Large intestine (tissue), 3 donors: ENCODE measurements at regions not wholly inside any gene's neighbourhood (a gene's known extent, or its start where the extent isn't known, plus 50 kb on each side); places are given as distances from the start of the nearest gene placed in this dataset.

Experiments
- DNase-seq, 2 donors: peaks; one replicate each; pipeline versions ENCODE4 v3.0.0 to v3.0.0-alpha.2; 2013
- H3K27ac ChIP-seq: one replicate; pipeline ENCODE4 v1.5.1; 2013; ENCODE audit warnings: low read length
- H3K27me3 ChIP-seq: 2 replicates; pipeline ENCODE4 v1.6.1; 2013; ENCODE audit warnings: low read length; ENCODE audit not compliant: control insufficient read depth, insufficient read depth
- H3K36me3 ChIP-seq: 2 replicates; pipeline ENCODE4 v1.6.1; 2013; ENCODE audit warnings: low read length; ENCODE audit not compliant: control insufficient read depth, insufficient read depth
- H3K4me1 ChIP-seq: one replicate; pipeline ENCODE4 v1.6.1; 2013; ENCODE audit warnings: low read length; ENCODE audit not compliant: control insufficient read depth, insufficient read depth
- H3K4me3 ChIP-seq: one replicate; pipeline ENCODE4 v1.5.1; 2013; ENCODE audit warnings: low read length
- H3K9me3 ChIP-seq: one replicate; pipeline ENCODE4 v1.6.1; 2013; ENCODE audit warnings: mild to moderate bottlenecking, low read depth, low read length, moderate library complexity; ENCODE audit not compliant: control insufficient read depth
- WGBS: methylation state at CpG from one replicate; pipeline ENCODE4 v1.1.5; 2013; ENCODE audit warnings: low lambda C conversion rate; ENCODE audit not compliant: insufficient coverage; 5-methylcytosine and 5-hydroxymethylcytosine counted together

DNA sequence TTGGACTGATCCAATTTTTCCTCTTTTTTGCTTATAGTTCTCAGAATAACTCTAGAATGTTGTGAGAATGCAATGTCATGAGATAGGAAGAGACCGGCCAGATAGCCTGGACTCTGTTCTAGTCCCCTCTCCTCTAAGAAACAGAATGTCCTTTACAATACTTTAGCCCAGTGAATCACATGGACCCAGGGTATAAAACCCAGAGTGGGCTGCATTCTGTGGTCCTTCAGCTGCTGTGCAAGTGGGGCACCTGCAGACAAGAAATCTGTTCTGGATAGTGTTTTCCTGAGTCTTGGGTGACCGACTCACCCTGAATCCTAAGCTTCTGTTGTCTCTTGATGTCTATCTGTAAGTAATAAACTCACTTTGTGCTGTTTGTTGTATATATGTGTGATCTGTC, 368.6 kb upstream of the DPH6 start:
- Histone ChIP-seq H3K4me3 (no peak overlapping the region), H3K27me3 (no peaks in the 10 kb centered on the region), H3K4me1 (no peaks in the 10 kb centered on the region), H3K27ac (no peak overlapping the region), H3K36me3 (no peaks in the 10 kb centered on the region), H3K9me3 (no peaks in the 10 kb centered on the region)
- no CpG with 5 or more reads among the region's 2 CpGs for WGBS
- DNase-seq = no peak

DNA sequence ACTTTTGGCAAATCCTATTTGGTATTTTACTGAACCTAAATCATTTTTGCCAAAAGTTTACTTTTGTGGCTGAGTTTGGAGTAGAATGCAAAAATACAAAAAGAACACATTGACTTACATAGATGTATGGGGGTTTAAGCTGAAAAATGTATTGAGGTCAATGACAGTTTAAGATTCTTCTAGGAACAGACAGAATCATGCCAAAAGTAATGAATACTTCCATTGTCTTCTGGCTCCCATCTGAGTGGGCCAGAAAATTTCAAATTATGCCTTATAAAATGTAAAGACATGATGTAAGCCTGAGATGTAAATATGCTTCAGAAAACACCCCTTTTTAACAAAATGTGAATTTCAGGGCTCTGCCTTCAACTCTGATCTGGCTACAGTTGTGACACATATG, 375.1 kb upstream of the DPH6 start:
- Histone ChIP-seq H3K4me1 (no peaks in the 10 kb centered on the region), H3K4me3 (no peak overlapping the region), H3K27me3 (no peaks in the 10 kb centered on the region), H3K27ac (no peak overlapping the region), H3K9me3 (no peaks in the 10 kb centered on the region), H3K36me3 (no peaks in the 10 kb centered on the region)
- no peak for DNase-seq

GRCh38 chr15:35925275-35926006, 379.5 kb upstream of the DPH6 start:
- H3K9me3 ChIP-seq = no peaks in the 10 kb centered on the region
- DNase-seq = no peak
- H3K27me3 ChIP-seq = no peaks in the 10 kb centered on the region
- H3K36me3 ChIP-seq = no peaks in the 10 kb centered on the region
- no peak overlapping the region for H3K27ac ChIP-seq
- no peak overlapping the region for H3K4me3 ChIP-seq
- 88% methylated on average over 5 of the region's 9 CpGs for WGBS
- H3K4me1 ChIP-seq = no peaks in the 10 kb centered on the region

DNA sequence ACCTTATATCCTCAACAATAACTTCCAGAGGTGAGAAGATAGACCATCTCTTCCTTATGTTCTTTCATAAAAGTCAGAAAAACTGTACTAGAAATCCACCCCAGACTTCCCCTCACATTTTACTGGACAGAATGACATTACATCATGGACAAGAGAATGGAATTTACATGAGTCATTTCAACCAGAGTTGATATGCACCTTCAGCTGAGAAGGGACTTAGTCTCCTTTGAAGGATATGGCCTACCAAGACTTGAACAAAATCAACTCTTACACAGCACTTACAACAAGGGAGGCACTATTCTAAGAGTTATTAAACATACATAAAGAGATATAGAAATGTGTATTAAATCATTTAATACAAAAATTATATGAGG, 380.0 kb upstream of the DPH6 start:
- no peak overlapping the region for H3K4me3 ChIP-seq
- no peaks in the 10 kb centered on the region for H3K27me3 ChIP-seq
- no peaks in the 10 kb centered on the region for H3K4me1 ChIP-seq
- no peak overlapping the region for H3K27ac ChIP-seq
- H3K36me3 ChIP-seq = no peaks in the 10 kb centered on the region
- H3K9me3 ChIP-seq = no peaks in the 10 kb centered on the region
- no peak for DNase-seq

DNA sequence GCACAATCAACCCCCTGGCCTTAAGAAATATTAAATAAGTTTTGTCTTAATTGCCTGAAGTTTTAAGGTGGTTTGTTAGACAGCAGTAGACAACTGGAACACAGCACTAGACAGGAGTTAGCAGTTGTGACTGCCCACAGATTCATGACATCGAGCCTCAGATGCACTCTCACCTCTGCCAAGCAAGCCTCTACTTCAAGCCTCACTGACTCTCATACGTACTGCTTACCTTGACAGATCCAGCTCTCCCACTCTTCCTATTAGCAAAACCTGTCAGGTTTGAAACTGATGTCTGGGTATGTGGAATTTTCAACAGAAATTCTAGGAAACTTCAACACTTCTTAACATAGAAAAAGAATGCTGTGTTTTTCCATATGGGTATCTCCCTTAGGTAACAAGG, 382.9 kb upstream of the DPH6 start:
- no CpG with 5 or more reads among the region's 2 CpGs for WGBS

DNA sequence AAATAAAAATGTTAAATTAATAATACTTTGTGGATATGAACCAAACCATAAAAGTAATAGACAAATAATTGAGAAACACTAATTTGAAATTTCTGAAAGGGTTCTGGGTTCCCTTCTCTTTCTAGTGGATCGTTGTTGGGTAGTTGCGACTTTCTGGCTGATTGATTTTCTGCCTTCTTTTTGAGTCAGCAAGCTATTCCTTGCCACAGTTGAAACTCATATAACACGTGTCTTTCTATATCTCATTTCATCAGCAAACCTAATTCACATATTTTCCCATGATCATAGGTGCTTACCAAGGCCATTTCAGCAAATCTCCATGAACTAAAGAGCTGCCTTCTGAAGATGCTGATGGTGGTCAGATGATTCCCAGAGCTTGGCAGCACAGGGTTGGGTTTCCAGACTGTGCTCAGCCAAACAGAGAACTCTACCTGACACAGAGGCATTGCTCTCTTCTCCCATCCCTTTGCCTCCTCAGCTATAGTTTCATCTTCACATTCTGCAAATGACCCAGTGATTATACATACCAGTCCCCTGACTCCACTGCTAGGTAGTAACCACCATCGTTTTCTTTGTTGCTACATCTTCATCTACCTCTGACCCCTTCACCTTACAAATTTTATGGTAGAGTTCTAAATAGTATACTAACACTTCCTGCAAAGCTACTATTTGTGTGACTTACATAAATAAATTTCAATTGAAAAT, 383.9 kb upstream of the DPH6 start:
- WGBS = no CpG with 5 or more reads among the region's 4 CpGs
- H3K4me1 ChIP-seq = no peaks in the 10 kb centered on the region

More for the DNA sequence above, 382.9 kb upstream of the DPH6 start:
- Histone ChIP-seq H3K27me3 (no peaks in the 10 kb centered on the region), H3K4me3 (no peak overlapping the region), H3K4me1 (no peaks in the 10 kb centered on the region), H3K9me3 (no peaks in the 10 kb centered on the region), H3K36me3 (no peaks in the 10 kb centered on the region), H3K27ac (no peak overlapping the region)
- DNase-seq = no peak

GRCh38 chr15:35931799-35932341, 385.9 kb upstream of the DPH6 start:
- no peaks in the 10 kb centered on the region for H3K36me3 ChIP-seq
- no peak overlapping the region for H3K27ac ChIP-seq
- H3K9me3 ChIP-seq = no peaks in the 10 kb centered on the region
- DNase-seq = no peak
- no peaks in the 10 kb centered on the region for H3K4me1 ChIP-seq
- no peak overlapping the region for H3K4me3 ChIP-seq
- 86% methylated on average over 1 of the region's 2 CpGs for WGBS
- H3K27me3 ChIP-seq = no peaks in the 10 kb centered on the region

More for the DNA sequence above, 383.9 kb upstream of the DPH6 start:
- Histone ChIP-seq H3K27ac (no peak overlapping the region), H3K27me3 (no peaks in the 10 kb centered on the region), H3K4me3 (no peak overlapping the region), H3K36me3 (no peaks in the 10 kb centered on the region), H3K9me3 (no peaks in the 10 kb centered on the region)
- DNase-seq = no peak

DNA sequence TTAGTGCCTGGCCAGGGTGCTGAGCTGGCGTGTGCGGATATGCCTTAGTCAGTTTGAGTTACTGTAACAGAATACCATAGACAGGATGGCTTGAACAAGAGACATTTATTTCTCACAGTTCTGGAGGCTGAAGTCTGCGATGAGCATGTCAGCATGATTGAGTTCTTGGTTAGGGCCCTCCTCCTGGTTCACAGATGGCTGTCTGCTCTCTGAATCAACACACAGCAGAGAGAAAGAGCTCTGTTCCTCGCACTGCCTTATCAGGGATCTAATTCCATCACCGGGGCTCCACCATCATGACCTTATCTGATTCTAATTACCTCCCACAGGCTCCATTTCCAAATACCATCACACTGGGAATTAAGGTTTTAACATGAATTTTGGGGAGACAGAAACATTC, 386.6 kb upstream of the DPH6 start:
- no peaks in the 10 kb centered on the region for H3K27me3 ChIP-seq
- no peaks in the 10 kb centered on the region for H3K36me3 ChIP-seq
- no peaks in the 10 kb centered on the region for H3K9me3 ChIP-seq
- peak in 1 of 2 donors; percentile 7 for DNase-seq
- no peak overlapping the region for H3K4me3 ChIP-seq
- no CpG with 5 or more reads among the region's 5 CpGs for WGBS
- no peak overlapping the region for H3K27ac ChIP-seq
- no peaks in the 10 kb centered on the region for H3K4me1 ChIP-seq

GRCh38 chr15:35933531-35933930, 387.6 kb upstream of the DPH6 start:
- Histone ChIP-seq H3K36me3 (no peaks in the 10 kb centered on the region), H3K27me3 (no peaks in the 10 kb centered on the region), H3K4me3 (no peak overlapping the region), H3K4me1 (no peaks in the 10 kb centered on the region), H3K27ac (no peak overlapping the region), H3K9me3 (no peaks in the 10 kb centered on the region)
- no peak for DNase-seq
- 90% methylated on average over 2 of the region's 3 CpGs for WGBS

DNA sequence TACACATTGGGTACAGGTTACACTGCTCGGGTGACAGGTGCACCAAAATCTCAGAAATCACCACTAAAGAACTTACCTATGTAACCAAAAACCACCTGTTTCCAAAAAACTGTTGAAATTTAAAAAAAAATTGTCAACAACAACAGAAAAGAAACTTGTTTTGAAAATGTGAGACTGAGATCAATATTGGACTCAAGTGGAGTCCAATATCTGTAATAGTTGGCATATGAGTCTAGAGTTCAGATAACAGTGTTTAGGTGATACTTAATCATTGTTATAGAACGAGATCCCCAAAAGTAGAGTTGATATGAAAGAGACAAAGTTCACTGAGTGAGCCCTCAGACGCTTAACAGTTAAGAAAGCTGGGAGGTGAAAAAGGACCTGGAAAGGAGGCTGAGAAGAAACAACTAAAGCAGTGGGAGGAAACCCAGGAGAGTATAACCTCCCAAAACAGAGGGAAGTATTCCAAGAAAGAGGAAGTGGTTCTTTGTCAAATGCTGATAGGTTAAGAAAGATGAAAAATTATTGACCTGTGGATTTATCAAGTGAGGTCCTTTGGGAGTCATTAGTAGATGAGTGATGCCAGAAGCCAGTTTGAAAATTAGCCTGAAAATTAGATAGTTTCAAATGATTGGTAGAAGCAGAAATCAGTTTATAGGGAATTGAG, 388.6 kb upstream of the DPH6 start:
- Histone ChIP-seq H3K4me3 (no peak overlapping the region), H3K36me3 (no peaks in the 10 kb centered on the region), H3K27me3 (no peaks in the 10 kb centered on the region), H3K4me1 (no peaks in the 10 kb centered on the region), H3K27ac (no peak overlapping the region), H3K9me3 (no peaks in the 10 kb centered on the region)
- WGBS = 25% methylated on average over 1 of the region's 3 CpGs
- no peak for DNase-seq
